ENCODE measurements at regions not wholly inside any gene's neighbourhood (a gene's known extent, or its start where the extent isn't known, plus 50 kb on each side); places are given as distances from the start of the nearest gene placed in this dataset.
"Not testable (repeated sequence)": the region's sequence is repeated elsewhere in the genome, so short reads cannot be mapped to it uniquely, and the experiment has no call there.

DNA sequence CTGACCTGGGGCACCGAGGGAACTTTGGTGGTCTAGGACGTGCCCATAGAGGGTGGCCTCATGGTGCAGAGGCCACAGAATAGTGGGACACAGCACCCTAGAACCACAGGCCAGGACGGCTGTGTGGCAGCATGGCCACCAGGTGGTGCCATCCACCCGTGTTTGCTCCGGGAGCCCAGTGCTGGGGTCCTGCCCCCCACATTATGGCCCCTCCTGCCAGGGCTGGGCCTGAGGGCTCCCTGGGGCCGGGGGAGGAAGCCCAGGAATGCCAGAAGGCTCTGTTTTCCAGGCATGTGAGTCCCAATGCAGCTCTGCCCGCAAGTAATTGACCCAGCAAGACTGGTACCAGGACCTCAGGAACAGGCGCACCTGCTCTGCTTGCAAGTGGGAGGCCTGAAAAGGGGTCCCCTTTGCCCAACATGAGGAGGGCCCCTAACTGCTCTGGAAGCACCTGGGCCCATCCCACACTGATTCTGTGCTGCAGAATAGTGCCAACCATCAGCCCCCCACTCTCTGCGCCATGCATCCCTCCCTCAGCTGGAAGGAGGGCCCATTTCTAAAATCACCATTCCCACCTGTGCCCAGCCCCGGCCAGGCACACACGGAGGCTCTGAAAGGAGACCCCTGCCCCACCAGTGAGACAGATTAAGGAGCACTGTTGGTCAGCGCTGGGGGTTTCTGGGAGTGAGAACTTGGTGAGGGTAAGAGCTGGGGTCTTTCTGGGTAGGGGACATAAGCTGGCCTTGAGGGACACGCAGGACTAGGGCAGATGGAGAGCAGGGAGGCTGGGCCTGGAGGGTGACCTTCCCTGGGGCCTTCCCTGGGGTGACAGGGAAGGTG is 174.4 kb downstream of the TBC1D2B start:
- not testable (repeated sequence) for H3K9me3 ChIP-seq (ENCODE audit: low read depth); H3K79me2 ChIP-seq (ENCODE audit: low read depth); H3K4me1 ChIP-seq; H4K20me1 ChIP-seq (ENCODE audit: low read depth); H3F3A ChIP-seq (ENCODE audit: low read depth); H3K36me3 ChIP-seq; H3K4me1 Mint-ChIP-seq; H3K36me3 Mint-ChIP-seq; H3K9me3 Mint-ChIP-seq; H2AFZ ChIP-seq (replicated peaks); H3K4me2 ChIP-seq; H3K4me3 Mint-ChIP-seq; H3K27me3 ChIP-seq; H3K27ac ChIP-seq; H3K27me3 Mint-ChIP-seq (ENCODE audit: insufficient read depth, low read depth); H3K9ac ChIP-seq; H3K27ac Mint-ChIP-seq; H3K4me3 ChIP-seq
- TF ChIP-seq, protein P1, sequence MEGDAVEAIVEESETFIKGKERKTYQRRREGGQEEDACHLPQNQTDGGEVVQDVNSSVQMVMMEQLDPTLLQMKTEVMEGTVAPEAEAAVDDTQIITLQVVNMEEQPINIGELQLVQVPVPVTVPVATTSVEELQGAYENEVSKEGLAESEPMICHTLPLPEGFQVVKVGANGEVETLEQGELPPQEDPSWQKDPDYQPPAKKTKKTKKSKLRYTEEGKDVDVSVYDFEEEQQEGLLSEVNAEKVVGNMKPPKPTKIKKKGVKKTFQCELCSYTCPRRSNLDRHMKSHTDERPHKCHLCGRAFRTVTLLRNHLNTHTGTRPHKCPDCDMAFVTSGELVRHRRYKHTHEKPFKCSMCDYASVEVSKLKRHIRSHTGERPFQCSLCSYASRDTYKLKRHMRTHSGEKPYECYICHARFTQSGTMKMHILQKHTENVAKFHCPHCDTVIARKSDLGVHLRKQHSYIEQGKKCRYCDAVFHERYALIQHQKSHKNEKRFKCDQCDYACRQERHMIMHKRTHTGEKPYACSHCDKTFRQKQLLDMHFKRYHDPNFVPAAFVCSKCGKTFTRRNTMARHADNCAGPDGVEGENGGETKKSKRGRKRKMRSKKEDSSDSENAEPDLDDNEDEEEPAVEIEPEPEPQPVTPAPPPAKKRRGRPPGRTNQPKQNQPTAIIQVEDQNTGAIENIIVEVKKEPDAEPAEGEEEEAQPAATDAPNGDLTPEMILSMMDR (IDR thresholded peaks at IDR 0.05), result peak; percentile 81
- peak; percentile 71 for DNase-seq (ENCODE audit: low spot score)

DNA sequence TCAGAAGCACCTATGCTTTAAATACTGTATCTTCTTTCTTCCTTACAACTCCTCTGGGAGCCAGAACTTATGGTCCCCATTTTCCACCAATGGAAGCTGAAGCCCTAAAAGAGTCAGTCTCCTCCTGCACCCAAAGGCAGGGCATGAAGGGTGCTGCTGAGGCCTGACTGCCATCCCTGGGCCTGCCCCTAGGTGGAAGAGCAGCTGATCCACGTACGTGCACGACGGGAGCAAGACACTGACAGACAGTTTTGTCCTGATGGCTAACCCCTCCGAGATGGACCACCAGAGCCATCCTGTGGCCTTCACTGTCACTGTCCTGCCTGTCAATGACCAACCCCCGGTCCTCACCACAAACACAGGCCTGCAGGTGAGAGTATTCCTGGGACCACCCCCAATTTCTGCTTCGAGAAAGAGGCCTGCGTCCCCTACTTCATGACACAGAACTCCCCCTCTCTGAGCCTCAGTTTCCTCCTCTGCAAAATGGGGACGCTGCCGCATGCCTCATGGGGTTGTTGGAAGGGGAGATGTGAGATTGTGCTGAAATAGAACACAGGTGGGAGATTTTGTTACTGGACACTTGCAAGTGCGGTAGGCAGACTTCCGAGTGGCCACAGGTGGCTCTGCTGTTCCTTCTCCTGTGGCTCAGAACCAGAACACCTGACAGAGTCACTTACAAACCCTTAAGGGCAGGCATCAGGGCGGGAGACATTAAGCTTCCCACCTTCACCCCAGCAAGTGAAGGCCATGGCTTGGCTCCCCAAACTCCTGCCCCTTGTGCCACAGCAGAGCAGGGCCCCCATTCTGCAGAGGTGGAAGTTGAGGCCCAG is 175.4 kb downstream of the TBC1D2B start:
- DNase-seq (ENCODE audit: low spot score), result peak; percentile 44
- H3K9me3 Mint-ChIP-seq, result peaks cover 3% of the 10 kb centered on the region
- TF ChIP-seq, protein P1 (IDR thresholded peaks at IDR 0.05), result peak; percentile 37
- no peak for TF ChIP-seq EZH2 (IDR thresholded peaks at IDR 0.05)
- peaks cover 2% of the 10 kb centered on the region for H3K4me1 Mint-ChIP-seq
- no peaks in the 10 kb centered on the region for H3K36me3 ChIP-seq
- no peaks in the 10 kb centered on the region for H3K79me2 ChIP-seq (ENCODE audit: low read depth)
- H3F3A ChIP-seq (ENCODE audit: low read depth), result no peaks in the 10 kb centered on the region
- no peak overlapping the region for H3K4me3 ChIP-seq
- H3K4me3 Mint-ChIP-seq, result peak overlapping the region; percentile 6
- H2AFZ ChIP-seq (replicated peaks), result no peak overlapping the region
- no peaks in the 10 kb centered on the region for H4K20me1 ChIP-seq (ENCODE audit: low read depth)
- H3K27ac ChIP-seq, result no peak overlapping the region
- no peaks in the 10 kb centered on the region for H3K36me3 Mint-ChIP-seq
- no peak overlapping the region for H3K4me2 ChIP-seq
- no peaks in the 10 kb centered on the region for H3K4me1 ChIP-seq
- H3K9ac ChIP-seq, result no peak overlapping the region
- H3K27ac Mint-ChIP-seq, result no peak overlapping the region
- H3K27me3 ChIP-seq, result no peaks in the 10 kb centered on the region
- peaks cover 5% of the 10 kb centered on the region for H3K27me3 Mint-ChIP-seq (ENCODE audit: insufficient read depth, low read depth)
- H3K9me3 ChIP-seq (ENCODE audit: low read depth), result no peaks in the 10 kb centered on the region

DNA sequence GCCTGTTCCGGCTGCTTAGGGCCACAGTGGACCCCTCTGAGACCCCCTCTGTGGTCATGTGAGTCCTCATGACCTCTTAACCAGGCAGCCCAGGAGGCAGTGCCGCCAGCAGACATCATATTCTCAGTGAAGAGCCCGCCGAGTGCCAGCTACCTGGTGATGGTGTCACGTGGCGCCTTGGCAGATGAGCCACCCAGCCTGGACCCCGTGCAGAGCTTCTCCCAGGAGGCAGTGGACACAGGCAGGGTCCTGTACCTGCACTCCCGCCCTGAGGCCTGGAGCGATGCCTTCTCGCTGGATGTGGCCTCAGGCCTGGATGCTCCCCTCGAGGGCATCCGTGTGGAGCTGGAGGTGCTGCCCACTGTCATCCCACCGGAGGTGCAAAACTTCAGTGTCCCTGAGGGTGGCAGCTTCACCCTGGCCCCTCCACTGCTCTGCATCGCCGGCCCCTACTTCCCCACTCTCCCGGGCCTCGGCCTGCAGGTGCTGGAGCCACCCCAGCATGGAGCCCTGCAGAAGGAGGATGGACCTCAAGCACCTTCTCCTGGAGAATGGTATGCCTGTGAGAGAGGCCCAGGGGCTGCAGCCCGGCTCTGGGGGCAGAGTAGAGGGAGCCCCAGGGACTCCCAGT is 176.1 kb downstream of the TBC1D2B start:
- H3K4me2 ChIP-seq, result no peak overlapping the region
- Mint-ChIP-seq H3K27ac (no peak overlapping the region), H3K4me1 (peaks cover 2% of the 10 kb centered on the region), H3K36me3 (no peaks in the 10 kb centered on the region), H3K9me3 (peaks cover 3% of the 10 kb centered on the region), H3K27me3 (ENCODE audit: insufficient read depth, low read depth) (peaks cover 4% of the 10 kb centered on the region), H3K4me3 (no peak overlapping the region)
- H3K9ac ChIP-seq, result no peak overlapping the region
- no peaks in the 10 kb centered on the region for H3K9me3 ChIP-seq (ENCODE audit: low read depth)
- no peaks in the 10 kb centered on the region for H3K4me1 ChIP-seq
- H3K36me3 ChIP-seq, result no peaks in the 10 kb centered on the region
- DNase-seq (ENCODE audit: low spot score), result no peak
- TF ChIP-seq, protein P1 (IDR thresholded peaks at IDR 0.05), result no peak
- no peak for TF ChIP-seq EZH2 (IDR thresholded peaks at IDR 0.05)
- no peak for TF ChIP-seq EZH2phosphoT487 (IDR thresholded peaks at IDR 0.05)
- H3K27ac ChIP-seq, result no peak overlapping the region
- H3K4me3 ChIP-seq, result no peak overlapping the region
- no peaks in the 10 kb centered on the region for H3F3A ChIP-seq (ENCODE audit: low read depth)
- no peaks in the 10 kb centered on the region for H3K27me3 ChIP-seq
- no peaks in the 10 kb centered on the region for H4K20me1 ChIP-seq (ENCODE audit: low read depth)
- H2AFZ ChIP-seq (replicated peaks), result no peak overlapping the region
- H3K79me2 ChIP-seq (ENCODE audit: low read depth), result no peaks in the 10 kb centered on the region

Measured in neural progenitor cell (in vitro differentiated cells).